ENCODE measurements at regions not wholly inside any gene's neighbourhood (a gene's known extent, or its start where the extent isn't known, plus 50 kb on each side); places are given as distances from the start of the nearest gene placed in this dataset.

GRCh38 chr3:178184833-178185232, 351.4 kb upstream of the KCNMB2 start:
- no peaks in the 10 kb centered on the region for H3K79me2 ChIP-seq (ENCODE audit: control insufficient read depth, insufficient read depth, low read length, poor library complexity)
- no peak overlapping the region for H3K9ac ChIP-seq (ENCODE audit: low read length)
- no peak overlapping the region for H4K12ac ChIP-seq (ENCODE audit: low read depth, low read length)
- H2BK120ac ChIP-seq (ENCODE audit: insufficient read depth, low read length, poor library complexity), result no peak overlapping the region
- H4K91ac ChIP-seq (ENCODE audit: low read depth, low read length), result no peak overlapping the region
- no peak overlapping the region for H2BK5ac ChIP-seq (ENCODE audit: low read depth, low read length, poor library complexity)
- no peaks in the 10 kb centered on the region for H3K79me1 ChIP-seq (ENCODE audit: low read length)
- H3K27me3 ChIP-seq (ENCODE audit: insufficient read depth, low read length), result no peaks in the 10 kb centered on the region
- no peaks in the 10 kb centered on the region for H3K36me3 ChIP-seq (ENCODE audit: control insufficient read depth in 1 of 2, insufficient read depth in 2 of 2, low read length in 2 of 2)
- no CpG with 5 or more reads among the region's 2 CpGs for WGBS (ENCODE audit: extremely low coverage, insufficient coverage, insufficient read length)
- no peak for DNase-seq
- no peak overlapping the region for H2BK12ac ChIP-seq (ENCODE audit: low read length)
- no peak overlapping the region for H3K18ac ChIP-seq (ENCODE audit: low read length)
- H3K9me3 ChIP-seq (ENCODE audit: insufficient read depth, low read depth, low read length), result no peaks in the 10 kb centered on the region
- H3K4ac ChIP-seq (ENCODE audit: low read depth, low read length), result no peak overlapping the region
- H3K4me2 ChIP-seq (ENCODE audit: low read length), result no peak overlapping the region
- no peak overlapping the region for H2AFZ ChIP-seq (ENCODE audit: insufficient read depth, low read length, poor library complexity)
- no peak overlapping the region for H3K4me3 ChIP-seq (ENCODE audit: low read depth, low read length)
- H4K8ac ChIP-seq (ENCODE audit: low read depth, low read length), result no peak overlapping the region
- H3K27ac ChIP-seq (ENCODE audit: low read depth, low read length), result no peak overlapping the region
- no peak overlapping the region for H3K23ac ChIP-seq (ENCODE audit: low read length)
- no peak overlapping the region for H2AK5ac ChIP-seq (ENCODE audit: low read length)
- H3K14ac ChIP-seq (ENCODE audit: low read length), result no peak overlapping the region
- H3K4me1 ChIP-seq (ENCODE audit: control insufficient read depth in 1 of 2, insufficient read depth in 2 of 2, low read length in 2 of 2), result no peaks in the 10 kb centered on the region

GRCh38 chr3:178186666-178187065, 349.6 kb upstream of the KCNMB2 start:
- Histone ChIP-seq H3K14ac (ENCODE audit: low read length) (no peak overlapping the region), H3K79me1 (ENCODE audit: low read length) (no peaks in the 10 kb centered on the region), H4K91ac (ENCODE audit: low read depth, low read length) (no peak overlapping the region), H3K27ac (ENCODE audit: low read depth, low read length) (no peak overlapping the region), H3K4me3 (ENCODE audit: low read depth, low read length) (no peak overlapping the region), H3K36me3 (ENCODE audit: control insufficient read depth in 1 of 2, insufficient read depth in 2 of 2, low read length in 2 of 2) (no peaks in the 10 kb centered on the region), H2BK5ac (ENCODE audit: low read depth, low read length, poor library complexity) (no peak overlapping the region), H2BK120ac (ENCODE audit: insufficient read depth, low read length, poor library complexity) (no peak overlapping the region), H2AK5ac (ENCODE audit: low read length) (no peak overlapping the region), H3K27me3 (ENCODE audit: insufficient read depth, low read length) (no peaks in the 10 kb centered on the region), H3K9me3 (ENCODE audit: insufficient read depth, low read depth, low read length) (no peaks in the 10 kb centered on the region), H4K8ac (ENCODE audit: low read depth, low read length) (no peak overlapping the region), H4K12ac (ENCODE audit: low read depth, low read length) (no peak overlapping the region), H3K23ac (ENCODE audit: low read length) (no peak overlapping the region), H3K4ac (ENCODE audit: low read depth, low read length) (no peak overlapping the region), H3K4me1 (ENCODE audit: control insufficient read depth in 1 of 2, insufficient read depth in 2 of 2, low read length in 2 of 2) (no peaks in the 10 kb centered on the region), H2BK12ac (ENCODE audit: low read length) (no peak overlapping the region), H3K4me2 (ENCODE audit: low read length) (no peak overlapping the region), H2AFZ (ENCODE audit: insufficient read depth, low read length, poor library complexity) (no peak overlapping the region), H3K9ac (ENCODE audit: low read length) (no peak overlapping the region), H3K79me2 (ENCODE audit: control insufficient read depth, insufficient read depth, low read length, poor library complexity) (no peaks in the 10 kb centered on the region), H3K18ac (ENCODE audit: low read length) (no peak overlapping the region)
- WGBS (ENCODE audit: extremely low coverage, insufficient coverage, insufficient read length), result 100% methylated on average over 1 of the region's 4 CpGs
- no peak for DNase-seq

- H3K27ac ChIP-seq (ENCODE audit: low read depth, low read length), result no peak overlapping the region
- H4K91ac ChIP-seq (ENCODE audit: low read depth, low read length), result no peak overlapping the region
- WGBS (ENCODE audit: extremely low coverage, insufficient coverage, insufficient read length), result no CpG with 5 or more reads among the region's 3 CpGs
- no peak overlapping the region for H3K9ac ChIP-seq (ENCODE audit: low read length)
- H4K12ac ChIP-seq (ENCODE audit: low read depth, low read length), result no peak overlapping the region
- H3K4me2 ChIP-seq (ENCODE audit: low read length), result no peak overlapping the region
- H3K9me3 ChIP-seq (ENCODE audit: insufficient read depth, low read depth, low read length), result no peaks in the 10 kb centered on the region
- no peak overlapping the region for H2AK5ac ChIP-seq (ENCODE audit: low read length)
- no peaks in the 10 kb centered on the region for H3K27me3 ChIP-seq (ENCODE audit: insufficient read depth, low read length)
- no peak overlapping the region for H2BK120ac ChIP-seq (ENCODE audit: insufficient read depth, low read length, poor library complexity)
- H3K4me3 ChIP-seq (ENCODE audit: low read depth, low read length), result no peak overlapping the region
- no peak overlapping the region for H3K18ac ChIP-seq (ENCODE audit: low read length)
- H3K23ac ChIP-seq (ENCODE audit: low read length), result no peak overlapping the region
- H2AFZ ChIP-seq (ENCODE audit: insufficient read depth, low read length, poor library complexity), result no peak overlapping the region
- H3K14ac ChIP-seq (ENCODE audit: low read length), result no peak overlapping the region
- H3K4ac ChIP-seq (ENCODE audit: low read depth, low read length), result no peak overlapping the region
- H3K79me1 ChIP-seq (ENCODE audit: low read length), result no peaks in the 10 kb centered on the region
- no peak for DNase-seq
- no peaks in the 10 kb centered on the region for H3K4me1 ChIP-seq (ENCODE audit: control insufficient read depth in 1 of 2, insufficient read depth in 2 of 2, low read length in 2 of 2)
- no peak overlapping the region for H2BK5ac ChIP-seq (ENCODE audit: low read depth, low read length, poor library complexity)
- no peak overlapping the region for H4K8ac ChIP-seq (ENCODE audit: low read depth, low read length)
- no peaks in the 10 kb centered on the region for H3K36me3 ChIP-seq (ENCODE audit: control insufficient read depth in 1 of 2, insufficient read depth in 2 of 2, low read length in 2 of 2)
- no peak overlapping the region for H2BK12ac ChIP-seq (ENCODE audit: low read length)
- no peaks in the 10 kb centered on the region for H3K79me2 ChIP-seq (ENCODE audit: control insufficient read depth, insufficient read depth, low read length, poor library complexity)
Observed at GRCh38 chr3:178189854-178190253, 346.4 kb upstream of the KCNMB2 start.

DNA sequence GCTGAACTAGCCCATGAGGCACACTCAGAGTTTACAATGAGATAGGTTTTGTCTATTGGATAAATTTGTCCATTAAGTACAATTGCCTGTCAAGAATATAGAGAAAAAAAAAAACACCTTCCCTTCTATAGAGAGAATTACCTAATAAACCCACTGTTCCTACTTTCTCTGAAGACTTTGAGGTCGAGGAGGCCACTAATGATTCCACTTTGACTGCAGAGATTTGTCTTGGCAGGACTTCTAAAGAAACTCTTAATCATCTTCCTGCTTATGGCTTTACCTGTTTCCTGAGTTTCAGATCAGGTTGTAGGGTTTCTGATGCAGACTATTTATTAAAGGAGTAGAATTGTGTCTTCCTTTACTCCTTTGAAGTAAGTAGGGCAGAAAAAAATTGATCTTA, 342.4 kb upstream of the KCNMB2 start:
- no peak overlapping the region for H2AK5ac ChIP-seq (ENCODE audit: low read length)
- no peak overlapping the region for H2BK12ac ChIP-seq (ENCODE audit: low read length)
- H3K27me3 ChIP-seq (ENCODE audit: insufficient read depth, low read length), result no peaks in the 10 kb centered on the region
- no peak overlapping the region for H3K18ac ChIP-seq (ENCODE audit: low read length)
- no peak overlapping the region for H2AFZ ChIP-seq (ENCODE audit: insufficient read depth, low read length, poor library complexity)
- no peak overlapping the region for H3K4ac ChIP-seq (ENCODE audit: low read depth, low read length)
- no peaks in the 10 kb centered on the region for H3K79me1 ChIP-seq (ENCODE audit: low read length)
- no peak overlapping the region for H3K4me2 ChIP-seq (ENCODE audit: low read length)
- no peak overlapping the region for H3K4me3 ChIP-seq (ENCODE audit: low read depth, low read length)
- H3K9ac ChIP-seq (ENCODE audit: low read length), result no peak overlapping the region
- no peak overlapping the region for H3K27ac ChIP-seq (ENCODE audit: low read depth, low read length)
- H3K79me2 ChIP-seq (ENCODE audit: control insufficient read depth, insufficient read depth, low read length, poor library complexity), result no peaks in the 10 kb centered on the region
- no peaks in the 10 kb centered on the region for H3K4me1 ChIP-seq (ENCODE audit: control insufficient read depth in 1 of 2, insufficient read depth in 2 of 2, low read length in 2 of 2)
- H3K9me3 ChIP-seq (ENCODE audit: insufficient read depth, low read depth, low read length), result no peaks in the 10 kb centered on the region
- no peaks in the 10 kb centered on the region for H3K36me3 ChIP-seq (ENCODE audit: control insufficient read depth in 1 of 2, insufficient read depth in 2 of 2, low read length in 2 of 2)
- H4K8ac ChIP-seq (ENCODE audit: low read depth, low read length), result no peak overlapping the region
- no peak overlapping the region for H3K14ac ChIP-seq (ENCODE audit: low read length)
- H2BK5ac ChIP-seq (ENCODE audit: low read depth, low read length, poor library complexity), result no peak overlapping the region
- H4K12ac ChIP-seq (ENCODE audit: low read depth, low read length), result no peak overlapping the region
- no peak for DNase-seq
- no CpG with 5 or more reads among the region's 1 CpG for WGBS (ENCODE audit: extremely low coverage, insufficient coverage, insufficient read length)
- H2BK120ac ChIP-seq (ENCODE audit: insufficient read depth, low read length, poor library complexity), result no peak overlapping the region
- H4K91ac ChIP-seq (ENCODE audit: low read depth, low read length), result no peak overlapping the region
- H3K23ac ChIP-seq (ENCODE audit: low read length), result no peak overlapping the region

Data from trophoblast cell (in vitro differentiated cells and primary cell).